Fibroblast of lung (primary cell): ENCODE measurements at regions not wholly inside any gene's neighbourhood (a gene's known extent, or its start where the extent isn't known, plus 50 kb on each side); places are given as distances from the start of the nearest gene placed in this dataset.

Experiments
- DNase-seq, 2 donors: peaks; one replicate each; pipeline versions ENCODE4 v3.0.0 to v3.0.0-alpha.2; 2010; ENCODE audit warnings: low read depth in 2 of 2
- H2AFZ ChIP-seq: 2 replicates; pipeline ENCODE4 v1.5.1; 2012; ENCODE audit warnings: low read length, control low read depth, inconsistent platforms
- H3K27ac ChIP-seq: 2 replicates; pipeline ENCODE4 v1.5.1; 2011; ENCODE audit warnings: low read length, control low read depth; ENCODE audit not compliant: insufficient read depth
- H3K27me3 ChIP-seq: 2 replicates; pipeline ENCODE4 v1.5.1; 2011; ENCODE audit warnings: mild to moderate bottlenecking, low read length; ENCODE audit not compliant: control insufficient read depth, insufficient read depth
- H3K36me3 ChIP-seq: 2 replicates; pipeline ENCODE4 v1.5.1; 2011; ENCODE audit warnings: low read length; ENCODE audit not compliant: control insufficient read depth, insufficient read depth
- H3K4me1 ChIP-seq: 2 replicates; pipeline ENCODE4 v1.5.1; 2011; ENCODE audit warnings: low read length; ENCODE audit not compliant: control insufficient read depth, insufficient read depth; ENCODE audit errors: extremely low read depth
- H3K4me2 ChIP-seq: 2 replicates; pipeline ENCODE4 v1.5.1; 2011; ENCODE audit warnings: low read length, control low read depth; ENCODE audit not compliant: insufficient read depth; ENCODE audit errors: extremely low read depth
- H3K4me3 ChIP-seq, 4 experiments: fragments of 200-600 bp in 1 of 4; sonication (generic) in 1 of 4; replicated peaks in 1 of 4; 2 replicates each; pipeline ENCODE4 v1.5.1; 2011 to 2016; ENCODE audit warnings: low read length in 4 of 4, low read depth in 3 of 4, mild to moderate bottlenecking in 3 of 4, control low read depth in 2 of 4, inconsistent platforms in 1 of 4, mixed read lengths in 1 of 4; ENCODE audit not compliant: insufficient read depth in 1 of 4; ENCODE audit errors: control extremely low read depth in 1 of 4
- H3K79me2 ChIP-seq: 2 replicates; pipeline ENCODE4 v1.5.1; 2012; ENCODE audit warnings: mild to moderate bottlenecking, low read length, inconsistent platforms; ENCODE audit not compliant: control insufficient read depth, insufficient read depth
- H3K9ac ChIP-seq: 2 replicates; pipeline ENCODE4 v1.5.1; 2011; ENCODE audit warnings: mild to moderate bottlenecking, low read length, control low read depth; ENCODE audit not compliant: insufficient read depth
- H3K9me3 ChIP-seq: 2 replicates; pipeline ENCODE4 v1.5.1; 2012; ENCODE audit warnings: low read depth, low read length; ENCODE audit not compliant: control insufficient read depth, insufficient read depth
- H4K20me1 ChIP-seq: 2 replicates; pipeline ENCODE4 v1.5.1; 2011; ENCODE audit warnings: low read length; ENCODE audit not compliant: control insufficient read depth, insufficient read depth; ENCODE audit errors: extremely low read depth
- CTCF ChIP-seq, 2 donors: IDR thresholded peaks in 1 of 2; conservative IDR thresholded peaks in 1 of 2; 1 replicate in 1 of 2; 2 replicates in 1 of 2; pipeline ENCODE4 v1.5.1; 2011 to 2012; ENCODE audit warnings: low read length in 2 of 2, control low read depth in 1 of 2, inconsistent platforms in 1 of 2, low read depth in 1 of 2, mild to moderate bottlenecking in 1 of 2
- EZH2 ChIP-seq: IDR thresholded peaks from 2 replicates; pipeline ENCODE4 v1.5.1; 2012; ENCODE audit warnings: low read length, control low read depth, mild to moderate bottlenecking; ENCODE audit errors: missing control alignments

GRCh38 chr3:3403700-3404099 is 224.2 kb upstream of the CRBN start:
- H3K9me3 ChIP-seq = no peaks in the 10 kb centered on the region

GRCh38 chr3:3392946-3393345 is 213.5 kb upstream of the CRBN start:
- H3K36me3 ChIP-seq = no peaks in the 10 kb centered on the region
- TF ChIP-seq EZH2 (no peak), CTCF (conservative IDR thresholded peaks at IDR 0.05 in 1 of 2, IDR thresholded peaks at IDR 0.05 in 1 of 2; ENCODE audit: low read depth in 1 of 2, low read length in 2 of 2) (no peak)
- DNase-seq = no peak
- H3K79me2 ChIP-seq = no peaks in the 10 kb centered on the region
- no peaks in the 10 kb centered on the region for H3K4me1 ChIP-seq
- no peak overlapping the region for H3K9ac ChIP-seq
- no peaks in the 10 kb centered on the region for H3K9me3 ChIP-seq
- no peaks in the 10 kb centered on the region for H3K27me3 ChIP-seq
- no peaks in the 10 kb centered on the region for H4K20me1 ChIP-seq
- H2AFZ ChIP-seq = no peak overlapping the region
- no peak overlapping the region for H3K27ac ChIP-seq
- H3K4me3 ChIP-seq = no peak overlapping the region
- H3K4me2 ChIP-seq = no peak overlapping the region

More at GRCh38 chr3:3403700-3404099, 224.2 kb upstream of the CRBN start:
- DNase-seq = no peak
- no peaks in the 10 kb centered on the region for H3K27me3 ChIP-seq
- no peak overlapping the region for H3K27ac ChIP-seq
- no peak overlapping the region for H3K4me3 ChIP-seq
- H3K79me2 ChIP-seq = no peaks in the 10 kb centered on the region
- no peak overlapping the region for H3K4me2 ChIP-seq
- no peak for TF ChIP-seq EZH2
- no peak for TF ChIP-seq CTCF (conservative IDR thresholded peaks at IDR 0.05 in 1 of 2, IDR thresholded peaks at IDR 0.05 in 1 of 2; ENCODE audit: low read depth in 1 of 2, low read length in 2 of 2)
- no peaks in the 10 kb centered on the region for H3K36me3 ChIP-seq
- no peaks in the 10 kb centered on the region for H4K20me1 ChIP-seq
- H3K4me1 ChIP-seq = no peaks in the 10 kb centered on the region
- no peak overlapping the region for H2AFZ ChIP-seq
- H3K9ac ChIP-seq = no peak overlapping the region

GRCh38 chr3:3383461-3383860 is 204.0 kb upstream of the CRBN start:
- no peak overlapping the region for H3K9ac ChIP-seq
- H3K79me2 ChIP-seq = no peaks in the 10 kb centered on the region
- no peak for DNase-seq
- no peaks in the 10 kb centered on the region for H3K36me3 ChIP-seq
- no peaks in the 10 kb centered on the region for H3K9me3 ChIP-seq
- H3K4me3 ChIP-seq = no peak overlapping the region
- H2AFZ ChIP-seq = no peak overlapping the region
- H4K20me1 ChIP-seq = no peaks in the 10 kb centered on the region
- H3K27me3 ChIP-seq = no peaks in the 10 kb centered on the region
- TF ChIP-seq EZH2 (no peak), CTCF (conservative IDR thresholded peaks at IDR 0.05 in 1 of 2, IDR thresholded peaks at IDR 0.05 in 1 of 2; ENCODE audit: low read depth in 1 of 2, low read length in 2 of 2) (no peak)
- H3K4me1 ChIP-seq = no peaks in the 10 kb centered on the region
- H3K27ac ChIP-seq = no peak overlapping the region
- H3K4me2 ChIP-seq = no peak overlapping the region
